B cell (primary cell): ENCODE measurements at regions not wholly inside any gene's neighbourhood (a gene's known extent, or its start where the extent isn't known, plus 50 kb on each side); places are given as distances from the start of the nearest gene placed in this dataset.

Experiments
- ATAC-seq: fragments of 200-7000 bp; cut with Tn5 transposase; one replicate; pipeline ENCODE4 v1.10.0; 2021; ENCODE audit warnings: low read depth, mild to moderate bottlenecking, moderate number of reproducible peaks, moderate library complexity
- CTCF ChIA-PET: fragments of 350-600 bp; sonication (Branson Sonifier 250); formaldehyde crosslinking; loops from one replicate; lab custom pipeline; 2021; ENCODE audit warnings: antibody characterized with exemption, inconsistent platforms; lab: Charles Lee
- POLR2A ChIA-PET: fragments of 350-600 bp; sonication (Branson Sonifier 250); formaldehyde crosslinking; loops from one replicate; lab custom pipeline; 2021; ENCODE audit warnings: antibody characterized with exemption; lab: Charles Lee
- DNase-seq: peaks from one replicate; pipeline ENCODE4 v3.0.0; 2013
- H2AFZ ChIP-seq: 2 replicates; pipeline ENCODE4 v1.6.1; 2012; ENCODE audit warnings: mild to moderate bottlenecking, low read depth, low read length; ENCODE audit not compliant: insufficient read depth, poor library complexity, severe bottlenecking
- H3K27ac ChIP-seq, 2 donors: 1 replicate in 1 of 2; 2 replicates in 1 of 2; pipeline ENCODE4 v1.5.1; 2012 to 2013; ENCODE audit warnings: low read length in 2 of 2, mild to moderate bottlenecking in 2 of 2, moderate library complexity in 1 of 2
- H3K27me3 ChIP-seq, 4 experiments: fragments of 200-600 bp in 1 of 4; sonication (generic) in 1 of 4; replicated peaks in 1 of 4; 1 replicate in 2 of 4; 2 replicates in 2 of 4; pipeline versions ENCODE4 v1.6.1 to v1.7.0; 2013 to 2016; ENCODE audit warnings: low read length in 3 of 4, mild to moderate bottlenecking in 2 of 4, mixed read lengths in 1 of 4, moderate library complexity in 1 of 4; ENCODE audit not compliant: insufficient read depth in 4 of 4, control insufficient read depth in 3 of 4; ENCODE audit errors: control extremely low read depth in 1 of 4
- H3K36me3 ChIP-seq, 2 experiments: replicated peaks in 1 of 2; 1 replicate in 1 of 2; 2 replicates in 1 of 2; pipeline versions ENCODE4 v1.6.1 to v1.7.1; 2013; ENCODE audit warnings: low read length in 1 of 2; ENCODE audit not compliant: insufficient read depth in 2 of 2, control insufficient read depth in 1 of 2; ENCODE audit errors: control extremely low read depth in 1 of 2, extremely low read depth in 1 of 2
- H3K4me1 ChIP-seq, 2 donors: fragments of 200-600 bp in 1 of 2; sonication (generic) in 1 of 2; 1 replicate in 1 of 2; 2 replicates in 1 of 2; pipeline versions ENCODE4 v1.5.1 to v1.6.1; 2013 to 2017; ENCODE audit warnings: low read length in 2 of 2; ENCODE audit not compliant: control insufficient read depth in 2 of 2, insufficient read depth in 2 of 2
- H3K4me2 ChIP-seq: replicated peaks from 2 replicates; pipeline ENCODE3; 2012; ENCODE audit warnings: mild to moderate bottlenecking, low read depth, low read length; ENCODE audit not compliant: poor library complexity, severe bottlenecking
- H3K4me3 ChIP-seq, 5 experiments: fragments of 200-600 bp in 1 of 5; sonication (generic) in 1 of 5; 1 replicate in 3 of 5; 2 replicates in 2 of 5; pipeline versions ENCODE4 v1.5.1 to v1.7.0; 2011 to 2016; ENCODE audit warnings: low read length in 4 of 5, mild to moderate bottlenecking in 4 of 5, low read depth in 2 of 5, control low read depth in 1 of 5, moderate library complexity in 1 of 5; ENCODE audit not compliant: insufficient read depth in 1 of 5; ENCODE audit errors: control extremely low read depth in 1 of 5, extremely low read depth in 1 of 5
- H3K79me2 ChIP-seq: fragments of 200-600 bp; sonication (generic); one replicate; pipeline ENCODE4 v1.6.0; 2016; ENCODE audit warnings: low read length; ENCODE audit not compliant: control insufficient read depth, insufficient read depth
- H3K9ac ChIP-seq: fragments of 200-600 bp; sonication (generic); 2 replicates; pipeline ENCODE4 v1.6.1; 2017; ENCODE audit warnings: mild to moderate bottlenecking, low read length, moderate library complexity
- H3K9me3 ChIP-seq, 3 donors: one replicate each; pipeline versions ENCODE4 v1.6.1 to v1.7.1; 2013; ENCODE audit warnings: low read length in 2 of 3; ENCODE audit not compliant: control insufficient read depth in 2 of 3, insufficient read depth in 1 of 3; ENCODE audit errors: control extremely low read depth in 1 of 3
- H4K20me1 ChIP-seq: 2 replicates; pipeline ENCODE4 v1.6.0; 2012; ENCODE audit warnings: mild to moderate bottlenecking, low read length; ENCODE audit not compliant: insufficient read depth, control insufficient read depth, poor library complexity, severe bottlenecking
- H3K27ac Mint-ChIP-seq: one replicate; pipeline ENCODE4 v1.8.0; 2021; ENCODE audit warnings: mixed read lengths
- H3K27me3 Mint-ChIP-seq: one replicate; pipeline ENCODE4 v1.8.0; 2021; ENCODE audit warnings: mixed read lengths
- H3K4me1 Mint-ChIP-seq: one replicate; pipeline ENCODE4 v1.8.0; 2021; ENCODE audit warnings: mixed read lengths
- H3K4me3 Mint-ChIP-seq: one replicate; pipeline ENCODE4 v1.8.0; 2021; ENCODE audit warnings: mixed read lengths
- H3K9me3 Mint-ChIP-seq: one replicate; pipeline ENCODE4 v1.8.0; 2022; ENCODE audit warnings: mixed read lengths; ENCODE audit not compliant: insufficient read depth
- CTCF ChIP-seq: fragments of 200-600 bp; IDR thresholded peaks from one replicate; pipeline ENCODE4 v1.8.0; 2022; ENCODE audit warnings: antibody characterized with exemption, mild to moderate bottlenecking
- EZH2 ChIP-seq: IDR thresholded peaks from 2 replicates; pipeline ENCODE4 v1.6.1; 2012; ENCODE audit warnings: borderline replicate concordance, low read depth, mild to moderate bottlenecking, moderate library complexity, low read length; ENCODE audit not compliant: insufficient read depth, poor library complexity, severe bottlenecking
- WGBS: methylation state at CpG from one replicate; pipeline ENCODE4 v1.1.5; 2013; ENCODE audit warnings: missing lambda C conversion rate; ENCODE audit not compliant: insufficient coverage; 5-methylcytosine and 5-hydroxymethylcytosine counted together
- intact Hi-C: fragments of 100-400 bp; cut with micrococcal nuclease; formaldehyde crosslinking; loops from one replicate; pipeline ENCODE4 v1.10.0; 2022

GRCh38 chr6:82088978-82089771, 158.4 kb downstream of the IBTK start:
- Mint-ChIP-seq H3K27ac (no peak overlapping the region), H3K4me3 (no peak overlapping the region), H3K4me1 (no peaks in the 10 kb centered on the region), H3K27me3 (no peaks in the 10 kb centered on the region), H3K9me3 (no peaks in the 10 kb centered on the region)
- Histone ChIP-seq H3K4me3 (no peak overlapping the region), H3K36me3 (no peaks in the 10 kb centered on the region), H3K27me3 (no peaks in the 10 kb centered on the region), H4K20me1 (no peaks in the 10 kb centered on the region), H3K9me3 (no peaks in the 10 kb centered on the region), H3K4me1 (no peaks in the 10 kb centered on the region), H3K9ac (no peak overlapping the region), H3K27ac (no peak overlapping the region), H2AFZ (no peak overlapping the region), H3K4me2 (no peak overlapping the region), H3K79me2 (no peaks in the 10 kb centered on the region)
- 96% methylated on average over 4 of the region's 4 CpGs for WGBS
- DNase-seq = no peak
- POLR2A ChIA-PET = no interaction called here
- intact Hi-C loops = no loop called here
- TF ChIP-seq CTCF = no peak
- no peak for TF ChIP-seq EZH2
- CTCF ChIA-PET = no interaction called here
- ATAC-seq = no peak

GRCh38 chr6:82086944-82087343, 160.6 kb downstream of the IBTK start:
- intact Hi-C loops = no loop called here
- no peak for TF ChIP-seq CTCF
- TF ChIP-seq EZH2 = no peak
- Mint-ChIP-seq H3K9me3 (no peaks in the 10 kb centered on the region), H3K27ac (no peak overlapping the region), H3K4me1 (no peaks in the 10 kb centered on the region), H3K4me3 (no peak overlapping the region), H3K27me3 (no peaks in the 10 kb centered on the region)
- H3K4me1 ChIP-seq = no peaks in the 10 kb centered on the region
- WGBS = no CpG with 5 or more reads among the region's 2 CpGs
- no peak overlapping the region for H3K27ac ChIP-seq
- H4K20me1 ChIP-seq = no peaks in the 10 kb centered on the region
- DNase-seq (no peak), ATAC-seq (no peak)
- no peaks in the 10 kb centered on the region for H3K9me3 ChIP-seq
- H3K27me3 ChIP-seq = no peaks in the 10 kb centered on the region
- H3K9ac ChIP-seq = no peak overlapping the region
- POLR2A ChIA-PET = no interaction called here
- no peak overlapping the region for H3K4me2 ChIP-seq
- H3K36me3 ChIP-seq = no peaks in the 10 kb centered on the region
- H3K79me2 ChIP-seq = no peaks in the 10 kb centered on the region
- CTCF ChIA-PET = no interaction called here
- no peak overlapping the region for H2AFZ ChIP-seq
- H3K4me3 ChIP-seq = no peak overlapping the region
